ENCODE measurements at regions not wholly inside any gene's neighbourhood (a gene's known extent, or its start where the extent isn't known, plus 50 kb on each side); places are given as distances from the start of the nearest gene placed in this dataset.

DNA sequence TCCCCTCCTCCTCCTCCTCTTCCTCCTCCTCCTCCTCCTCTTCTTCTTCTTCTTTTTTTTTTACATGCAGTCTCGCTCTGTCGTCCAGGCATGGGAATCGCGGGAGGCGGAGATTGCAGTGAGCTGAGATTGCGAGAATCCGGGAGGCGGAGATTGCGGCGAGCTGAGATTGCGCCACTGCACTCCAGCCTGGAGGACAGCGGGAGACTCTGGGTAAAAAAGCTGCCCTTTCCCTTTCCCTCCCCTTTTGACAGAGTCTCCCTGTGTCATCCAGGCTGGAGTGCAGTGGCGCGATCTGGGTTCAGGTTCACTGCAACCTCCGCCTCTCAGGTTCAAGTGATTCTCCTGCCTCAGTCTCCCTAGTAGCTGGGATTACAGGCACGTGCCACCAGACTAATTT is 168.1 kb upstream of the MALRD1 start:
- TF ChIP-seq, protein P1, sequence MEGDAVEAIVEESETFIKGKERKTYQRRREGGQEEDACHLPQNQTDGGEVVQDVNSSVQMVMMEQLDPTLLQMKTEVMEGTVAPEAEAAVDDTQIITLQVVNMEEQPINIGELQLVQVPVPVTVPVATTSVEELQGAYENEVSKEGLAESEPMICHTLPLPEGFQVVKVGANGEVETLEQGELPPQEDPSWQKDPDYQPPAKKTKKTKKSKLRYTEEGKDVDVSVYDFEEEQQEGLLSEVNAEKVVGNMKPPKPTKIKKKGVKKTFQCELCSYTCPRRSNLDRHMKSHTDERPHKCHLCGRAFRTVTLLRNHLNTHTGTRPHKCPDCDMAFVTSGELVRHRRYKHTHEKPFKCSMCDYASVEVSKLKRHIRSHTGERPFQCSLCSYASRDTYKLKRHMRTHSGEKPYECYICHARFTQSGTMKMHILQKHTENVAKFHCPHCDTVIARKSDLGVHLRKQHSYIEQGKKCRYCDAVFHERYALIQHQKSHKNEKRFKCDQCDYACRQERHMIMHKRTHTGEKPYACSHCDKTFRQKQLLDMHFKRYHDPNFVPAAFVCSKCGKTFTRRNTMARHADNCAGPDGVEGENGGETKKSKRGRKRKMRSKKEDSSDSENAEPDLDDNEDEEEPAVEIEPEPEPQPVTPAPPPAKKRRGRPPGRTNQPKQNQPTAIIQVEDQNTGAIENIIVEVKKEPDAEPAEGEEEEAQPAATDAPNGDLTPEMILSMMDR (IDR thresholded peaks at IDR 0.05), result no peak
- no peak for TF ChIP-seq EP300 (IDR thresholded peaks at IDR 0.05)

All from ovary (tissue), 3 donors.